H1 (cell line): ENCODE measurements at regions not wholly inside any gene's neighbourhood (a gene's known extent, or its start where the extent isn't known, plus 50 kb on each side); places are given as distances from the start of the nearest gene placed in this dataset.

Experiments
- BRCA1 ChIP-seq: IDR thresholded peaks from 2 replicates; pipeline ENCODE4 v1.6.1; 2012; ENCODE audit warnings: low read depth, low read length, improper control_type of control experiment
- POLR2A ChIP-seq, 2 experiments: IDR thresholded peaks; 1 replicate in 1 of 2; 2 replicates in 1 of 2; pipeline ENCODE4 v1.6.1; 2011; ENCODE audit warnings: low read depth in 2 of 2, low read length in 2 of 2, mild to moderate bottlenecking in 2 of 2; ENCODE audit errors: control extremely low read depth in 1 of 2
- RXRA ChIP-seq: IDR thresholded peaks from 2 replicates; pipeline ENCODE4 v1.6.1; 2011; ENCODE audit warnings: low read depth, mild to moderate bottlenecking, low read length, moderate library complexity; ENCODE audit not compliant: insufficient read depth
- SRF ChIP-seq: IDR thresholded peaks from 2 replicates; pipeline ENCODE4 v1.6.1; 2011; ENCODE audit warnings: mild to moderate bottlenecking, low read depth, low read length, moderate library complexity
- TAF1 ChIP-seq: IDR thresholded peaks from 2 replicates; pipeline ENCODE4 v1.6.1; 2011; ENCODE audit warnings: mild to moderate bottlenecking, low read depth, low read length
- TF ChIP-seq, protein P1 (sequence below): IDR thresholded peaks from 2 replicates; pipeline ENCODE4 v1.6.1; 2012; ENCODE audit warnings: low read length, inconsistent platforms

DNA sequence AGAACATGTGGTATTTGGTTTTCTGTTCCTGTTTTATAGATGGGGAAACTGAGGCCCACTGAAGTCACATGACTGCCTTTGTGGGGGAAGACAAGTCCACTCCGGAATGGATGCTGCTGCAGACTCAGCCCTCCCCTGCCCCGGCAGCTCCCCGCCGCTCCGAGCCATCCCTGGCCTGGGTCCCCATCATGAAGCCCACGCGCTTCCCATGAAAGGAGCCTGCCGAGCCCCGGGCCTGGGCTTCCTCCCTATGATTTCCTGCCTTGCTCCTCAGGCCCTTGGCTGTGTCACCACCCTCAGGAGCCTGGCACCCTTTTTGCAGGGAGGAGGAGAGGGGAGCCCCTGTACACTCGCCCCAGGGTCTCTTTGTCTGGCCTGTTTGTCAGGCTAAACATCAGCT, 125.3 kb upstream of the FOXF1 start (continued):
- no peak for TF ChIP-seq POLR2A (IDR thresholded peaks at IDR 0.05; ENCODE audit: control extremely low read depth in 1 of 2, low read depth in 2 of 2, low read length in 2 of 2)
- TF ChIP-seq, protein P1, sequence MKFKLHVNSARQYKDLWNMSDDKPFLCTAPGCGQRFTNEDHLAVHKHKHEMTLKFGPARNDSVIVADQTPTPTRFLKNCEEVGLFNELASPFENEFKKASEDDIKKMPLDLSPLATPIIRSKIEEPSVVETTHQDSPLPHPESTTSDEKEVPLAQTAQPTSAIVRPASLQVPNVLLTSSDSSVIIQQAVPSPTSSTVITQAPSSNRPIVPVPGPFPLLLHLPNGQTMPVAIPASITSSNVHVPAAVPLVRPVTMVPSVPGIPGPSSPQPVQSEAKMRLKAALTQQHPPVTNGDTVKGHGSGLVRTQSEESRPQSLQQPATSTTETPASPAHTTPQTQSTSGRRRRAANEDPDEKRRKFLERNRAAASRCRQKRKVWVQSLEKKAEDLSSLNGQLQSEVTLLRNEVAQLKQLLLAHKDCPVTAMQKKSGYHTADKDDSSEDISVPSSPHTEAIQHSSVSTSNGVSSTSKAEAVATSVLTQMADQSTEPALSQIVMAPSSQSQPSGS, result no peak
- no peak for TF ChIP-seq SRF
- TF ChIP-seq RXRA, result no peak
- no peak for TF ChIP-seq BRCA1
- TF ChIP-seq TAF1, result no peak
